HG02623 (cell line): ENCODE measurements at regions not wholly inside any gene's neighbourhood (a gene's known extent, or its start where the extent isn't known, plus 50 kb on each side); places are given as distances from the start of the nearest gene placed in this dataset.
"Not testable (repeated sequence)": the region's sequence is repeated elsewhere in the genome, so short reads cannot be mapped to it uniquely, and the experiment has no call there.

Experiments used
- ATAC-seq: cut with Tn5 transposase; IDR thresholded peaks from one replicate; pipeline ENCODE4 v1.9.1; 2021; ENCODE audit warnings: moderate library complexity; ENCODE audit not compliant: unreplicated experiment

GRCh38 chr10:33039181-33039580 lies 81.2 kb upstream of the ITGB1 start:
- no peak for ATAC-seq

- no peak for ATAC-seq
Measured at GRCh38 chr10:33038672-33039071, 80.6 kb upstream of the ITGB1 start.

GRCh38 chr10:33037726-33038125 lies 79.7 kb upstream of the ITGB1 start:
- no peak for ATAC-seq

GRCh38 chr10:33036670-33037069 lies 78.6 kb upstream of the ITGB1 start:
- ATAC-seq = no peak

- no peak for ATAC-seq
Measured at GRCh38 chr10:33035411-33035810, 77.4 kb upstream of the ITGB1 start.

GRCh38 chr10:33034931-33035330 lies 76.9 kb upstream of the ITGB1 start:
- ATAC-seq = no peak

- no peak for ATAC-seq
Measured at GRCh38 chr10:33032654-33033151, 74.7 kb upstream of the ITGB1 start.

GRCh38 chr10:33031815-33032653 lies 74.0 kb upstream of the ITGB1 start:
- ATAC-seq = no peak

GRCh38 chr10:33031171-33031570 lies 73.1 kb upstream of the ITGB1 start:
- ATAC-seq = no peak

GRCh38 chr10:33028515-33028914 lies 70.5 kb upstream of the ITGB1 start:
- ATAC-seq = not testable (repeated sequence)

- ATAC-seq = no peak
Measured at GRCh38 chr10:33027088-33027487, 69.1 kb upstream of the ITGB1 start.

- no peak for ATAC-seq
Measured at GRCh38 chr10:33026422-33026821, 68.4 kb upstream of the ITGB1 start.

GRCh38 chr10:33025910-33026309 lies 67.9 kb upstream of the ITGB1 start:
- ATAC-seq = no peak

GRCh38 chr10:33025039-33025438 lies 67.0 kb upstream of the ITGB1 start:
- no peak for ATAC-seq

- no peak for ATAC-seq
Measured at GRCh38 chr10:33022691-33023090, 64.7 kb upstream of the ITGB1 start.

- no peak for ATAC-seq
Measured at GRCh38 chr10:33022090-33022489, 64.1 kb upstream of the ITGB1 start.

GRCh38 chr10:33016988-33017387 lies 59.0 kb upstream of the ITGB1 start:
- ATAC-seq = no peak

GRCh38 chr10:33015761-33016547 lies 57.9 kb upstream of the ITGB1 start:
- no peak for ATAC-seq

GRCh38 chr10:33013331-33013730 lies 55.3 kb upstream of the ITGB1 start:
- ATAC-seq = not testable (repeated sequence)

- no peak for ATAC-seq
Measured at GRCh38 chr10:33012306-33012705, 54.3 kb upstream of the ITGB1 start.

- no peak for ATAC-seq
Measured at GRCh38 chr10:33010132-33011037, 52.4 kb upstream of the ITGB1 start.
